HG03025 (cell line): ENCODE measurements at regions not wholly inside any gene's neighbourhood (a gene's known extent, or its start where the extent isn't known, plus 50 kb on each side); places are given as distances from the start of the nearest gene placed in this dataset.
"Not testable (repeated sequence)": the region's sequence is repeated elsewhere in the genome, so short reads cannot be mapped to it uniquely, and the experiment has no call there.

ENCODE experiments used
- ATAC-seq: cut with Tn5 transposase; IDR thresholded peaks from one replicate; pipeline ENCODE4 v1.9.1; 2021; ENCODE audit warnings: mild to moderate bottlenecking, moderate library complexity; ENCODE audit not compliant: unreplicated experiment, low FRiP score

GRCh38 chr11:82003024-82003423 lies 730.6 kb downstream of the FAM181B start:
- no peak for ATAC-seq

DNA sequence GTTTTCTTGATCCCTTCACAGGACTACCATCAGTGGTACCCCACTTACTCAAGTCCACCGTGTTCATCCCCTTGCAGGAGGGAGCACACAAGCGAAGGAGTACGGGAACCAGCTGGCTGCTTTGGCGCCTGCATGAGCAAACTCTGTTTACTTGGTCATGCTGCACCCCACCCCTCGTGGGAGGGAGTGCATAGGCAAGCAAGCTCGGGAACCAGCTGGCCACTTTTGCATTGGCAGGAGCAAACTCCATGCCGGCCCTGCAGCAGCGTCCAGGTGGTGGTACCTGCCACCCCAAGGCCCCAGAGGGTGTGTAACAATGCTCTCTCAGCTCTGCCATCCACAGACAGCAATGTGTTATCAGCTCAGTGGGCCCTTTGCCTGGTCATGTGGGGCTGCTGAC lies 737.8 kb downstream of the FAM181B start:
- ATAC-seq, result no peak

DNA sequence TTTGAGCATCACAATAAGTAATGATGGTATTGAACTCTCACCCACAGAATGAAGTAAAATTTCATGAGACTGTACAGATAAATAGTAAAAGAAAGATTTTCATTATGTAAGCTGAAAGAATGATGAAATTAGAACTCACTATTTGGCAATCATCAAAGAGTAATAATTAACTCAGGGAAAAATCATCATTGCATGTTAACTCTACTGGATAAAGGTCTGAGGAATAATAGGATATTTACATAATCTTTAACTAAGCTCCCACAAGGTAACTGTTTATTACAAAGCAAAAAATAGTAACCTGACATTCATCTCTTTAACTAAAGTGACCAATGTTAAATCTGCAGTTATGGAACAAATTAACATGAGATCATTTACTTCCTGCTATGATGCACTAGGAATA lies 739.9 kb downstream of the FAM181B start:
- ATAC-seq, result no peak

- no peak for ATAC-seq
These were observed 742.8 kb downstream of the FAM181B start for GRCh38 chr11:81990659-81991443.

DNA sequence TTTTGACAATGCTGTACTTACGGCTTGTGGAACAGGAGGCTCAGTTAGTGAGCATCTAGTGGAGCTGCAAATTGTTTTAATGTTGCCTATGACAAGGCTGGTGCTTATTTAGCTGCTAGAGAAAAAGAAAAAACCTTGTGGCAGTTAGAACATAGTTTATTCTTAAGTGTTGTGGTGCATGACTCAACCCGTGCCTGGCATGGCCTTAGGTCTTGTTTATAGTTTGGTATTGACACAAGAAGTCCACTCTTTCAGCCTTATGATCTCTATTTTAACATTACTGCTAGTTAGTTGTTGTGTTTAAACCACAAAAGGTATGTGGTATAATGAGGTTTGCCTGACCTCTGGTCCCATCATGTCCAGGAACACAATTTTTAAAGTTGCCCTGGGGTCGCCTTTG lies 744.6 kb downstream of the FAM181B start:
- no peak for ATAC-seq

- no peak for ATAC-seq
These were observed 745.7 kb downstream of the FAM181B start for GRCh38 chr11:81987829-81988472.

DNA sequence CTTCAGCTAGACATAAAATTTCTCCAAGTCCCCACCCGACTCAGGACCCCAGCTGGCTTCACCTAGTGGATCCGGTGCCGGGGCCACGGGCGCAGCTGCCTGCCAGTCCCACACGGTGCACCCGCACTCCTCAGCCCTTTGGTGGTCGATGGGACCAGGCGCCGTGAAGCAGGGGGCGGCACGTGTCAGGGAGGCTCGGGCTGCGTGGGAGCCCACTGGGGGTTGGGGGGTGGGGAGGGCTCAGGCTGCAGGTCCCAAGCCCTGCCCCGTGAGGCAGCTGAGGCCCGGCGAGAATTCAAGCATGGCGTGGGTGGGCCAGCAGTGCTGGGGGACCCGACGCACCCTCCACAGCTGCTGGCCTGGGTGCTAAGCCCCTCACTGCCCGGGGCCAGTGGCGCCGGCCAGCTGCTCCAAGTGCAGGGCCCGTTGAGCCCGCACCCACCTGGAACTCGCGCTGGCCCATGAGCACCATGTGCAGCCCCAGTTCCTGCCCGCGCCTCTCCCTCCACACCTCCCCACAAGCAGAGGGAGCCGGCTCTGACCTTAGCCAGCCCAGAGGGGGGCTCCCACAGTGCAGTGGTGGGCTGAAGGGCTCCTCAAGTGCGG lies 747.0 kb downstream of the FAM181B start:
- ATAC-seq, result no peak

DNA sequence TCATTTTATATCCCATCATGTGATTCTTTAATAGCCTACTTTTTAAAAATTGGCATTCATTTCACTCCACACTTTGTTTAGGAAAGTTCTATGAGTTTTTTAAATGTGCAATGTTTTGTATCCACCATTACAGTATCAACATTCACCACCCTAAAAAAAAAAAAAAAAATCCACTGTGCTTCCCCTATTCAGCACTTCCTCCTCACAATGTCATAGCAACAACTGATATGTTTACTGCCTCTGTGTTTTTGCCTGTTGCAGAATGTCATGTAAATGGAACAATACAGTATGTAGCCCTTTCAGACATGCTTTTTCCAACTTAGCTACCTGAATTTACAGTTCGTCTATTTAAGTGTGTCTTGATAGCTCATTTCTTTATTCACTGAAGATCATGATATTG lies 754.2 kb downstream of the FAM181B start:
- ATAC-seq, result no peak

DNA sequence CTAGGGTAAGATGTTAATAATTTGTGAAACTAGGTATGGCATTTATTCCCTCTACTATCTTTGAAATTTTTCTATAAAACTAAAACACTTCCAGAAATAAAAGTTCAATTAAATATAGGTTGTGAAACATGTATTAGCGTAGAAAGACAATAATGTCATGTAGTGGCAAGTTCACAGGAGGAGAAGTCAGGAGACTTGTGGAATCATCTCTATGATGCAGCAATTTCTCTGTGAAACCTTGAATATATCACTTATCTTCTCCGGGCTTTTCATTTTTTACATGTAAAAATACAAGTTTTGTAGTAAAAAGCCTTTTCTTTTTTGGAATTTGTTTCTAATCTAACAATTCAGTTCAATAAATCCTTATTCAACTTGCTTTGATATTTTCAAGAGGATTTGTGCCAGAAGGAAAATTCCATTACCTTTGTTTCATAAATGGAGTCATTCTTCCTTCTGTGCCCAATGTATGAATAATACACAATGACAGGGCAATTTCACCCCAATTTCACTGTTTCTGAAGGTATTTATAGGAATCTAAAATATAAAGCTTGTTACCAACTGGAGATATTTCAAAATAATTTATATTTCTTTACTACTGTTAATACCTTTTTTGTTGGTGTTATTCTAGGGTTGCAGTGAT lies 758.3 kb downstream of the FAM181B start:
- no peak for ATAC-seq

GRCh38 chr11:81970886-81971285 lies 762.8 kb downstream of the FAM181B start:
- no peak for ATAC-seq

- no peak for ATAC-seq
These were observed 766.4 kb downstream of the FAM181B start for GRCh38 chr11:81967242-81967641.

DNA sequence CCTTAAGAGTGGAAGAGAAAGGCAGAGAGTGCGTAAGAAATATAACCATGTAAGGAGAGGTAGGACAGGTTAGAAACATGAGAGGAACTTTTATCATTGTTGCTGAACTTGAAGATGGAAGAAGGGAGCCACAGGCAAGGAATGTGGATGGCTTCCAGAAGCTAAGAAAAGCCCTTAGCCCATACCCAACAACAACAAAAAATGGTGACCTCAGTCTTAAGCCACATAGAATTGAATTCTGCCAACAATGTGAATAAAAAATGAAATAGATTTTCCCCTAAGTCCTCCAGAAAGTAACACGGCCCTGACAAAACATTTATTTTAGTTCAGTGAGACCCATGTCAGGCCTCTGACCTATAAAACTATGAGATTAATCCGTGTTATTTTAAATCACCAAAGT lies 767.3 kb downstream of the FAM181B start:
- ATAC-seq, result no peak

GRCh38 chr11:81963018-81963417 lies 770.6 kb downstream of the FAM181B start:
- ATAC-seq, result no peak

- no peak for ATAC-seq
These were observed 773.2 kb downstream of the FAM181B start for GRCh38 chr11:81960443-81960842.

DNA sequence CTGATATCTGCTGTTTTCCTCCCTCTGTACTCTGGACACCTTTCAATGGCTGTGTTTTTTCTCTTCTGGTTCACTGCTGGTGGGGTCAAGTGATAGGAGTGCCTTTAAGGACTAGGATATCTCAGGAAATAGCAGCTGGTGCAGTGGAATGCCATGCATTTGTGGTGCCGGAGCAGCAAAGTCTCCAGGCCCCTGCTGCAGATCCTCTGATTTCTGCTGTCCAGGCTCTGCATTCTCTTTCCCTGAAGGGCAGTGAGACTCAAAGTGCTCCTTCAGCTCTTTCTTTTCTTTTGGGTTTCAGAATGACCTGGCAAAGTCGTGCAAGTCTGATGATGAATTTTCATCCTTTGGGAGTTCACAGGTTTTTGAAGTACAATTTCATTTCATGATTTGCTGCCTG lies 774.3 kb downstream of the FAM181B start:
- no peak for ATAC-seq

- not testable (repeated sequence) for ATAC-seq
These were observed 779.4 kb downstream of the FAM181B start for GRCh38 chr11:81954301-81954700.

- no peak for ATAC-seq
These were observed 786.8 kb downstream of the FAM181B start for GRCh38 chr11:81946831-81947230.

DNA sequence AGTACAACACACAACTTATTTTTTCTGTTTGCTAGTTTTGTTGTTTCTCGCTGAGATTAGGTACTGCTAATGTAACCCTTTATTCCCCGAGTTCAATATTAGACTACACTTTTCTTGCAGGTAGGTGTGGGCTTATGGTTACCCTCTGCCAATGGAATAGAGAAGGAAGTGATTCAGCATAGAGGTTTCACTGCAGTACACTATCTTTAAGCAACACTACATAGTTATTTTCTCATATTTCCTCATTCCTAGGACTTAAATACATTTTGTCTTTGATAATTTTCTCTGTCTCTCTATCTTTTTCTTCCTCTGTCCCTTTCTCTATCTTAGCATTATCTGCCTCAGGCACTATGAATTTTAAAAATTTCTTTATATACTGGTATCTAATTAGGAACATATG lies 791.0 kb downstream of the FAM181B start:
- no peak for ATAC-seq

- no peak for ATAC-seq
These were observed 791.7 kb downstream of the FAM181B start for GRCh38 chr11:81941998-81942397.

- ATAC-seq, result no peak
These were observed 801.4 kb downstream of the FAM181B start for GRCh38 chr11:81932303-81932702.

DNA sequence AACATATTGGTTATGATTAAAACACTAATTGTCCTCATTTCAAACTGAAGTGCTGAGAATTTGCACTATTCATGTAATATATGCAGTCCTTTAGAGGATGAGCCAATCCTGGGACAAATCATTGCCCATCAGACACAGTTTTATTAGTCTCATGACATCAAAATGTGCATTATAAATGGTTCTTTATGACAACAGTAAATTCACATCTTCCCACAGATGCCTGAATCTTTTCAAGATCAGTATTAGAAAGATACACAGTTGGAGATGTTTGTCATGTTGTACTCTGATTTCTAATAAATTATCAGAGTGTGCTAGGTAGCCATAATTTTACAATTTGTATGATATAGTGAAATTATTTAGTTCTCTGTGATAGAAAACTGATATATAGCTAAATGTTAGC lies 813.5 kb downstream of the FAM181B start:
- no peak for ATAC-seq
